Pancreas (tissue), 10 donors: ENCODE measurements at regions not wholly inside any gene's neighbourhood (a gene's known extent, or its start where the extent isn't known, plus 50 kb on each side); places are given as distances from the start of the nearest gene placed in this dataset.

Source experiments
- ATAC-seq, 4 donors: fragments of 200-7000 bp; cut with Tn5 transposase; one replicate each; pipeline versions ENCODE4 v1.8.0 to v1.9.1; 2020; ENCODE audit warnings: mild to moderate bottlenecking in 4 of 4, moderate library complexity in 4 of 4
- DNase-seq, 6 donors: peaks; one replicate each; pipeline ENCODE4 v3.0.0-alpha.2; 2020
- FAIRE-seq: peaks from 2 replicates; lab custom pipeline; 2012; peaks lifted over from hg19 to GRCh38; lab: Jason Lieb, UNC
- H3K27ac ChIP-seq, 4 donors: fragments of 200-600 bp; sonication (generic); 1 replicate in 3 of 4; 2 replicates in 1 of 4; pipeline versions ENCODE4 v1.5.0 to v1.8.0; 2020
- H3K27me3 ChIP-seq, 4 donors: fragments of 200-600 bp; one replicate each; pipeline ENCODE4 v1.8.0; 2021
- H3K36me3 ChIP-seq, 3 donors: fragments of 200-600 bp; sonication (generic) in 1 of 3; one replicate each; pipeline versions ENCODE4 v1.5.0 to v1.8.0; 2020 to 2021
- H3K4me1 ChIP-seq, 3 donors: fragments of 200-600 bp; one replicate each; pipeline ENCODE4 v1.8.0; 2021
- H3K4me3 ChIP-seq, 4 donors: fragments of 200-600 bp; sonication (generic) in 2 of 4; one replicate each; pipeline versions ENCODE4 v1.5.0 to v1.8.0; 2020 to 2021
- H3K9me3 ChIP-seq, 4 donors: fragments of 200-600 bp; one replicate each; pipeline ENCODE4 v1.8.0; 2021
- CTCF ChIP-seq, 4 donors: fragments of 200-600 bp; sonication (generic) in 3 of 4; IDR thresholded peaks; one replicate each; pipeline versions ENCODE4 v1.5.0 to v1.8.0; 2021; ENCODE audit warnings: antibody characterized with exemption in 4 of 4
- WGBS, 2 donors: extraction: QIAGEN DNeasy Blood & Tissue Kit; methylation state at CpG; one replicate each; pipeline ENCODE4 v1.1.7; 2013; 5-methylcytosine and 5-hydroxymethylcytosine counted together
- intact Hi-C, 3 donors: fragments of 100-400 bp; cut with DNase I; formaldehyde crosslinking; loops; one replicate each; pipeline versions ENCODE4 v1.11.1 to v1.14.2; 2022
- donor health status: healthy with polysubstance abuse.
- donor health status: DM: no; HTN: no; CAD: no; lungs with moderate emphysema.
- donor health status: DM: no; HTN: no; CAD: no.
- donor health status: control.
- donor health status: control.
- donor health status: Bipolar disorder and iron deficiency.
- donor health status: DM: yes; HTN: yes; CAD: no.
- donor health status: DM: no; HTN: no; CAD: no.
- donor health status: DM: no; HTN: no; CAD: no.
- donor health status: DM: yes; HTN: yes; CAD: no.

GRCh38 chr17:72466606-72467005, 345.8 kb downstream of the SOX9 start:
- 80 to 95% methylated on average over 3 of the region's 3 CpGs for WGBS, 2 donors
- DNase-seq (no peak), ATAC-seq (no peak), FAIRE-seq (no peak)
- peak overlapping the region in 2 of 4 donors; percentile 87 to 94 for H3K27ac ChIP-seq
- TF ChIP-seq CTCF (IDR thresholded peaks at IDR 0.05) = no peak
- H3K4me3 ChIP-seq = no peak overlapping the region
- intact Hi-C loops = no loop called here
- H3K36me3 ChIP-seq = no peaks in the 10 kb centered on the region
- peaks cover 5 to 28% (median 13%) of the 10 kb centered on the region in 3 donors for H3K4me1 ChIP-seq
- H3K27me3 ChIP-seq = no peaks in the 10 kb centered on the region
- no peaks in the 10 kb centered on the region for H3K9me3 ChIP-seq

- peak in 1 of 6 donors; percentile 50 for DNase-seq
- ATAC-seq = peak in 3 of 4 donors; percentile 8 to 46 (median 9)
- intact Hi-C loops = no loop called here
Observed at GRCh38 chr17:72467841-72468653, 347.2 kb downstream of the SOX9 start.

DNA sequence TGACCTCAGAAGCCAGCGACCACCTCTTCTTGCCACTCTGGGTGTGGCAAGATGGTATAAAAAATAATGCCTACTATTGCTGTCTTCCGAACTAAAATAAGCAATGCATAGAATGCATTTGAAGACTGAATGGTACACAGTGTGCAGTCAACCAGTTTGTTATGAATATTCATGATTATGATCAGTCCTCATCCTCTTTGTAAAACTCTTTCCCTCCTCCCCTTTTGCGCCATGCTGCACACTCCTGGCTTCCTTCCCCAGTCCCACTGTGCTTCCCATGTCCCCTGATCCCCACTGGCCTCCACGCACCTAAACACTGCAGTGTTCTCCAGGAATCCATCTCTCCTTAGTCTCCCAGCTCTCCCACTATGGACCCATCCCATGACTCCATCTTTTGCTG, 348.0 kb downstream of the SOX9 start:
- Histone ChIP-seq H3K4me1 (peaks cover 0 to 15% (median 3%) of the 10 kb centered on the region in 3 donors), H3K9me3 (no peaks in the 10 kb centered on the region), H3K27me3 (no peaks in the 10 kb centered on the region), H3K36me3 (no peaks in the 10 kb centered on the region), H3K4me3 (no peak overlapping the region), H3K27ac (peak overlapping the region in 2 of 4 donors; percentile 21 to 57)
- no peak for DNase-seq
- no peak for FAIRE-seq
- 94 to 95% methylated on average over 4 of the region's 4 CpGs for WGBS, 2 donors
- intact Hi-C loops = no loop called here
- no peak for ATAC-seq
- TF ChIP-seq CTCF (IDR thresholded peaks at IDR 0.05) = no peak

More at GRCh38 chr17:72467841-72468653, 347.2 kb downstream of the SOX9 start:
- TF ChIP-seq CTCF (IDR thresholded peaks at IDR 0.05) = no peak
- Histone ChIP-seq H3K4me1 (peaks cover 4 to 17% (median 5%) of the 10 kb centered on the region in 3 donors), H3K27me3 (no peaks in the 10 kb centered on the region), H3K9me3 (no peaks in the 10 kb centered on the region), H3K36me3 (no peaks in the 10 kb centered on the region), H3K27ac (peak overlapping the region in 2 of 4 donors; percentile 66 to 94), H3K4me3 (no peak overlapping the region)
- 63 to 66% methylated on average over 21 of the region's 21 CpGs for WGBS, 2 donors
- no peak for FAIRE-seq

DNA sequence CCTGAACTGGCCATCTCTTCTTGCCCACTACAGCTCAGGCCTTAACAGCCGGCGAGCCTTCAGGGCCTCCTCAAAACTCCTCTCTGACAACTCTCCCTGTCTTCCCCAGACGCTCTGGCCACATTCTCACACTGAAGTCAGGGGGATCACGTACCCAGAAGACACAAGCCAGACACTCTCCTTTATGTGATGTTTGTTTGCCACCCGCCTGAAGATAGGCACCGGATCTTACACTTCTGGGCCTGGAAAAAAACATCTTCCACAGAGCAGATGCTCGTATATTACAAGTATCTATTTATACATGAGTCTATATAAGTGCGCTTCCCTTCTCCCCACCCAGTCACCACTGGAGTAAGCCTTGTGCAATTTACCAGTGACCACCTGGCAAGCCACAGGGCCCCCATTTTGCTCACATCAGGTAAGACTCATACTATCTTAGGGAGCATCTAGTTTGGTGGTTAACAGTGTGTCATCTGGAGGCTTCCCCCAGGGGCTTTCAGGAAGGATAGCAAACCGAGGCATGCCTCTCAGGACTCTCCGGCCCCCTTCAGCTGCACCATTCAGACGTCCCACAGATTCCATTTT, 349.4 kb downstream of the SOX9 start:
- no peaks in the 10 kb centered on the region for H3K27me3 ChIP-seq
- no peaks in the 10 kb centered on the region for H3K9me3 ChIP-seq
- FAIRE-seq (no peak), DNase-seq (no peak), ATAC-seq (no peak)
- H3K27ac ChIP-seq = no peak overlapping the region
- no peaks in the 10 kb centered on the region for H3K36me3 ChIP-seq
- TF ChIP-seq CTCF (IDR thresholded peaks at IDR 0.05) = no peak
- 83 to 87% methylated on average over 11 of the region's 11 CpGs for WGBS, 2 donors
- intact Hi-C loops = no loop called here
- H3K4me1 ChIP-seq = peaks cover 5 to 13% (median 8%) of the 10 kb centered on the region in 3 donors
- no peak overlapping the region for H3K4me3 ChIP-seq
